ENCODE measurements at regions not wholly inside any gene's neighbourhood (a gene's known extent, or its start where the extent isn't known, plus 50 kb on each side); places are given as distances from the start of the nearest gene placed in this dataset.
"Not testable (repeated sequence)": the region's sequence is repeated elsewhere in the genome, so short reads cannot be mapped to it uniquely, and the experiment has no call there.

DNA sequence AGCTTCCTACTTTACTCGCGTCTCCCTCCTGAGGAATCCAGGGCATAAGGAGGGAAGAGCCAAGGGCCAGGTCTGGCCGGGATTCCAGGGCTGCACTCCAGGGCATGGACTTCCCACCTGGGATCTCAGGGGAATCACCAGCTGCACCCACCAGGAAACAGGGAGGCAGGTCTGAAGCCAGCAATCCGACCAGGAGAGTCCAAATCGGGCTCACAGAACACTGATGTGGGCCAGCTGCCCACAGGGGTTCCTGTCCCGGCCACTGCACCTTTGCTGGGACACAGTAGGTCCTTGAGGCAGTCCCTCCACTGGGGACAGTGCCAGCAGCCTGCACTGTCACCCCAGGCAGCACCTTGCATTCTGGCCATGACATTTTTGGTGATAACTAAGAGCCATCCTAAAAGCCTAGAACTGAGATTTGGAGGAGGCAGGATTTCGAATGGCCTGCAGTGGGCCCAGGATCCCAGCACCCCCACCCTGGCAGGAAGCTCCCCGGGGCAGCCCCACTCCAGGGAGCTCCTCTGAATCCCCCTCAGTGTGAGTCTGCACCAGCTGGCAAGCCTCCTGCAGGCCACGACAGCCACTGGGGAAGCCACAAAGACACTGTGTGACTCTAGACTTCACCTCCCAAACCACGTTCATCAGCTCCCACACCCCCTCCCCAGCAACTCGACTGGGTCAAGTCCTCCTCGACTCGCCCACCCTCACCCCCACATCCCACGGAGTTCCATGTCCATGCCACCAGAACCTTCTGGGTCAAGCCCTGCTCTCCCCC lies 71.5 kb upstream of the PPP2R2D start:
- no peak for DNase-seq (ENCODE audit: low read depth in 2 of 2)

DNA sequence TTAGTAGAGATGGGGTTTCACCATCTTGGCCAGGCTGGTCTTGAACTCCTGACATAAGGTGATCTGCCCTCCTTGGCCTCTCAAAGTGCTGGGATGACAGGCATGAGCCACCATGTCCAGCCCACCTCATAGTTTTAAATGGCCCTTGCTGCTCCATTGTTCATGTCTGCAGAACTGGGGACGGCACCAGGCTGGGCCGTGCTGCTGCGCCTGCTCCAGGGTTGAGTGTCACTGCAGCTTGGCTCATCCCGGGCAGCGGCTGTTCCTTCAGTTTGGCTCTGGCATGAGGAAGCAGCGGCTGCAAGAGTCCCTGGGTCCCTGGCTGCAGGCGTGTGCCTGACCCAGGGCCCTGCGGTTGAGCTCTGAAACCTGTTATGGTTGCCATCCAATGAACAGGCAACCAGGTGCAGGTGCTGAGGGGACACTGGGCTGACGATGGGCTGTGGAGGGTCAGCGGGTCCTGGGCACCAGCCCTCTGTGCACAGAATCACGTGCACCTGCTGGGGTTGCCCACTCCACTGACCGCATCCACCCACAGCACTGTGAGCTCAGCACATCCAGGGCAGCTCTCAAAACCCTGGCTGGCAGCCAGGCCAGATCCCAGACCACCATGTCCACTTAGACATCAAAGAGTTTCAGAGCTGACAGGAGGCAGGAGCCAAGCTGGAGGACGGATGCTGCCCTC lies 70.2 kb upstream of the PPP2R2D start:
- no peak for DNase-seq (ENCODE audit: low read depth in 2 of 2)

DNA sequence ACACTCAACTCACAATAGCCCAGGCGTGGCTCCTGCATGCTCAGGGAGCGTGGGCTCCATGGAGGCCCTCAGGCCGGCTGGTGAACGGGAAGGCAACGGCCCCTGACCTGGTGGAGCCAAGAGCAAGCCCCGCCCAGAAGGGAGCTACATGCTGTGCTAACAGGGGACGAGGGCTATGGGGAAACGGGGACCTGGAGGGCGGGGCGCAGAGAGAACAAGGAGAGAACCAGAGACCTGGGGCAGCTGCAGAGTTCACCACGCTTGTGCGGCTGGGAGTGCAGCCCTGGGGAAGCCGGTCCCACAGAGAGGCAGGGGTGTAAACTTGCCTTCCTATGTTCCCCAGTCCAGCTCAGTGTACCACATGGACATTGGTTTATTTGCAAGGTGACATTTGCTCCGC lies 69.2 kb upstream of the PPP2R2D start:
- DNase-seq (ENCODE audit: low read depth in 2 of 2), result no peak

DNA sequence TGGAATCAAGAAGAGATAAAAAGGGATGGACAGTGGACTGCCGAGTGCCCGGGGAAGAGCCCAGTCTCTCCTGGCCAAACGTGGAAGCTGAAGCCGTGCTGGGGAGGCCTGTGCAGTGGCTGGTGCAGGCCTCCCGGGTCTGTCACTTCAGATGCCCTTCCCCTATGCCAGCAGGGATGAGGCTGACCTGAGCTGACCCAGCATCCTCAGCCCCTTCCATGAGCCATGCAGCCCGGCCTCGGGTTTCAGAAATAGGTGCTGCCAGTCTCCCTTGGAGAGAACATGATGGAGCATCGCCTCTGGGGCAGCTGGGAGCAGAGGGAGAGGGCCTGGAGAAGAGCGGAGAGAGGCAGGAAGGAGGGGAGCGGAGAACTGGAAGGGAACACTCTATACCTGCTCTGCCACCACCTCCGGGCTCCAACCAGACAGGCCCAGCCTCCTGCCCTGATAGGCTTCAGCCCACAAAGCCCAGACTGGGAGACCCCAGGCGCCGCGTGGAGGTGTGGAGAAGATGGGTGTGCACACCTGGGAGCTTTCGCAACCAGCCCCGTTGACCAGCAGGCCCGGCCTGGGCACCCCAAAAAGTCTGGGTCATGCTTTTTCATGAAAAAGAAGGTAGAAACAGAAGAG lies 68.6 kb upstream of the PPP2R2D start:
- DNase-seq (ENCODE audit: low read depth in 2 of 2), result no peak

DNA sequence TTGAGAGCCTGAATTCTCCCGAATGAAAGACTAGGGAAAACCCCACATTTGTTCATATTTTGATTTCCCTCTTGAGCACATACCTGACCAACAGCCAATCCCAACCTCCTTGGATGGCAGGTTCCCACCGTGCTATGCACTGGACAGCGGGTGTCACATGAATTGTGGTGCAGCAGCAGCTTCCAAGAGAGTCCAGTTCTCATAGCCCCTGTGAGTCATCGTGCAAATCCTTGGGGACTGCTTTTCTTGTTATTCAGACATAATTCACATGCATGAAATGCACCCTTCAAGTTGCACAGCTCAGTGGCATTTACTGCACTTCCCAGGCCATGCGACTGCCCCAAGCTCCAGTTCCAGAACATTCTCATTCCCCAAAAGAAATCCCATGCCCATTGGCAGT lies 67.8 kb upstream of the PPP2R2D start:
- DNase-seq (ENCODE audit: low read depth in 2 of 2), result no peak

DNA sequence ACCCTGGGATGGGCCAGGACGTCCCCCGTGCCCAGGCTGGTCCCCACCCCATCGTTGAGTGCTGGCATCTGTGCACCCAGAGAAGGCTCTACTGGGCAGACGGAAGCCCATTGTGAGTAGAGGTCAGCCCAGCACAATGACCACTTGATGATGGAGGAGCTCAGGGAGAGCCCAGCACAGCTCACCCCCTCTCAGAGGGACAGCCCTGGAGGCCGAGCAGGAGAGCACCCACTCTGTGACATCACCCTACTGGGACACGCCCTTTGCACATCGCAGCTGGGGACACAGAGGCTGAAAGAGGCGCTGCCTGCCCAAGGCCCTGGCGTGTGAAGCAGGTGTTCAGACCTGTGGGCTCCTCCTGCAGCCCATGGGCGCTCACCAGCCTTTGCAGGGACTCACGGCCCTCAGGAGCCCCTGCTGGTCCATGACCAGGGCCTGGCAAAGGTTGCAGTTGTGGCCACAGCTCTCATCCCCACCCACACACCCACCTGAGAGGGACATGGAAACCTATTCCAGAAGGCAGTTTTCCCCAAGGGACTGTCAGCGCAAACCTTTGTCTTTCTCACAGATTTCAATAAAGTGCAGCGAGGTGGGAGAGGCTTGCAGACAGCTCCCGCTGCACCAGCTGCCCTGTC lies 67.2 kb upstream of the PPP2R2D start:
- DNase-seq (ENCODE audit: low read depth in 2 of 2), result no peak

DNA sequence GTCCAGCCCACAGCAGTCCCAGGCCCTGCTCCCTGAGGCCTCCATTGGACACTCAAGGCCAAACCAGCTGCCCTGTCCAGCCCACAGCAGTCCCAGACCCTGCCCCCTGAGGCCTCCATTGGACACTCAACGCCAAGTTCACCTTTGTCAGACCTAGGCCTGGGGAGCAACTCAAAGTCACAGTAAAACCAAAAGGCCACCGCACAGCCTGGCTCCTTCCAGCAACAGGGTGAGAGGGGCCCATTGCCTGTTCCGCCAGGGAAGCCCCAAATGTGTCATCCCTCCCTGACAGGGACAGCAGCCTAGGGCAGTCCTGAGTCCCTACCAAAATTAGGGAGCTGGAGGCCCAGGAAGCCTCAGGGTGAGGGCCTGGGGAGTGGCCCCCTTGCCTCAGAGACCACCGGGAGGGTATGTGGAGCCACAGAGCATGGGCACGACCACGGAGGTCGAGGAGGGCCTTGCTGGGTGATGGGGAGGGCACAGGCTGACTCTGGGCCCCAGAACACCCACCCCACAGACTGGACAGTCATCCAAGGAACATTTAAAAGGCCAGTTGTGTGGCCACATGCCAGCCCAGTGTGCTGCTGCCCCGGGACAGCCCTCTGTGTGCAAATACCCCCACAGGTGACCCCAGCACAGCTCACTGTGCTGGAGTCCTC lies 66.5 kb upstream of the PPP2R2D start:
- no peak for DNase-seq (ENCODE audit: low read depth in 2 of 2)

DNA sequence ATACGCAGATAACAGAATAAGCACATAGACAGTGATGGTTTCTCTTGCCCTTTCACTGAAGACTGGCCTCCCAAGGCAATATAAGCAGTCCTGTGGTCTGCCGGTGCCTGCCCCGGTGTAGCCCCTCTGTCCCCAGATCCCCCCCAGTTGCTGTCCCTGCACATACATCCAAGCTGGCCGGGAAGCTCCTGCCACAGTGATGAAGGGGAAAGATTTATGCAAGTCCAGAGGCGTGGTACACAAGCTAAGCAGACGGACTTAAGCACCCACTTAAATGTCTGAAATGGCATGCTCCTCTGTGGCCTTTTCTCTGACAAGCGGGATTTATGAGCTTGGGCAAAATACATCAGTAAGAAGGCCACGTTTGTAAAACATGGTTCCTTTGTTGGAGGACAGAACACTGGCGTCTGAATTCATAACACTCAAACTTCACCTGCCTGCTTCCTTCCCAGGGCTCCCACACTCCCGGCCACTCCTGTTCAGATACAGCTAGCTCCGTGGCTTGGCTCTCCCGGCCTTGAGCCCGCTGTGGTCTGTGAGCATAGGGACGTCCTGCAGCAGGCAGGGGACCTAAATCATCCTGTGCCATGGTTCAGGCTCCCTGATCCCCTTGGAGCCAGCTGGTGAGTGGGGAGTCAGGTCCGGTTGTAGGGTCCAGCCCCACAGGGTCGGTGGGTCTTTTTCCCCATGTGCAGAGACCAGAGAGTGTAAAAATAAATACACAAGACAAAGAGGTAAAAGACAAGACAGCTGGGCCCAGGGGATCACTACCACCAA lies 61.7 kb upstream of the PPP2R2D start:
- no peak for DNase-seq (ENCODE audit: low read depth in 2 of 2)

DNA sequence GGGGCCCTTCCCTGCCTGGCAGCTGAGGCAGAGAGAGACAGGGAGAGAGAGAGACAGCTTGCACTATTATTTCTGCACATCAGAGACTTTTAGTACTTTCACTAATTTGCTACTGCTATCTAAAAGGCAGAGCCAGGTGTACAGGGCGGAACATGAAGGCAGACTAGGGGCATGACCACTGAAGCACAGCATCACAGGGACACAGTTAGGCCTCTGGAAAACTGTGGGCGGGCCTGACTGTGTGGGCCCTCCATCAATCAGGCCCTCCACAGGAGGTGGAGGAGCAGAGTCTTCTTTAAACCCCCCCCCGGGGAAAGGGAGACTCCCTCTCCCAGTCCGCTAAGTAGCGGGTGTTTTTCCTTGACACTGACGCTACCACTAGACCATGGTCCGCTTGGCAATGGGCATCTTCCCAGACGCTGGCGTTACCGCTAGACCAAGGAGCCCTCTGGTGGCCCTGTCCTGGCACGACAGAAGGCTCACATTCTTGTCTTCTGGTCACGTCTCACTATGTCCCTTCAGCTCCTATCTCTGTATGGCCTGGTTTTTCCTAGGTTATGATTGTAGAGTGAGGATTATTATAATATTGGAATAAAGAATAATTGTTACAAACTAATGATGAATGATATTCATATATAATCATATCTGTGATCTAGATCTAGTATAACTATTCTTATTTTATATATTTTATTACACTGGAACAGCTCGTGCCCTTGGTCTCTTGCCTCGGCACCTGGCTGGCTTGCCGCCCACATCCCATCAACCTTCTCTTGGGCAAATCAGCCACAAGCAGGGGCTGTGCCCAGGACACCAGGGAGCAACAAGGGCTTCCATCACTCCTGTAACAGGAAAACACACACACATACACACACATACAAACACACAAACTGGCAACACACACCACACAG lies 60.7 kb upstream of the PPP2R2D start:
- DNase-seq (ENCODE audit: low read depth in 2 of 2), result not testable (repeated sequence)

DNA sequence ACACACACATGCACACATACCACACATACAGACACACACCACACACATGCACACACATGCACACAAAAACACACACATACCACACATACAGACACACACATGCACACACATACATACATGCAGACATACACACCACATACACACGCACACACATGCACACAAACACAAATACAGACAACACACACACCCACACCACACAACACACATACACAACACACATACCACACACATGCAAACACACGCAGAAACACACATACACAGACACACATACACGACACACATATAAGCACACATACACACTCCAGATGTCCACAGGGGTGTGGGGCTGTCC lies 60.1 kb upstream of the PPP2R2D start:
- no peak for DNase-seq (ENCODE audit: low read depth in 2 of 2)

DNA sequence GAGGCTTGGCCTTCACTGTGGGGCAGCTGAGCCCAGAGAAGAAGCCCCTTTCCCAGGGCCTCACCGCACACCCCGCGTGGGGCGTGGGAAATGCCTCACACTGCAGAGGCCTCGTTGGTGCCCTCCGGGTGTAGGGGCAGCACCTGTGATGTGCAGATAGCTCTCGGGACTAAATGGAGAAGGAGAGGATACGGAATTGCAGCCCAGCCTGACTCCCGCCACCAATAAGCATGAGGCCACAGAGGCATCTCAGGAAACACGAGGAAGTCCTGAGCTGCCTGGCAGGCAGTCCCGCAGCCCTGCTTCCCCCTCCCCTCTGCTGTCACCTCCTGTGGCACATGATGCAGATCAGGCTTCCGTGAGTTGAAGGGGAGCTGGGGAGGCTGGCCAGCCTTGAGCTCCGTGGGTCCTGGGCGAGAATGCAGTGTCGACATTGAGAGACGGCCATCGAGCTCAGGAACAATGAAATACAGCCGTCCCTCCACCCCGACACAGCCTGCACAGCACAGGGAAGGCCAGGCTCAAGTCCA lies 59.6 kb upstream of the PPP2R2D start:
- no peak for DNase-seq (ENCODE audit: low read depth in 2 of 2)

DNA sequence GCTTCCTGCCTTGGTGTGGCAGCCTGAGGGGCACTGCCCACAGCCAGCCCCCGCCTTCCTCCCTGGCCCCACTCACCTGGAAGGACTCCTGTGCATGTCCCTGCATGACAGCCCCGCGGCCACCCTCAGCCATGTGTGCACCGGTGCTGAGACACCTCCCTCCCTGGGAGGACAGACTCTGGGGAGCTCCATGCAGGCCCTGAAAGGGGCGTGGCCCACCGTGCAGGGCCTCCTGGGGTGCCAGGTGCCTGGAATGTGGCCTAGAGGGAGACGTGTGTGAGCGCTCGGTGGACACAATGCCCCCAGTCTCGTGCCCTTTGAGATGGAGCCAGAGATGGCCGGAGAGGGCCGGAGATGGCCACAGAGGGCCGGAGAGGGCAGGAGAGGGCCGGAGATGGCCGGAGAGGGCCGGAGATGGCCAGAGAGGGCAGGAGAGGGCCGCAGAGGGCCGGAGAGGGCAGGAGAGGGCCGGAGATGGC lies 59.1 kb upstream of the PPP2R2D start:
- DNase-seq (ENCODE audit: low read depth in 2 of 2), result no peak

DNA sequence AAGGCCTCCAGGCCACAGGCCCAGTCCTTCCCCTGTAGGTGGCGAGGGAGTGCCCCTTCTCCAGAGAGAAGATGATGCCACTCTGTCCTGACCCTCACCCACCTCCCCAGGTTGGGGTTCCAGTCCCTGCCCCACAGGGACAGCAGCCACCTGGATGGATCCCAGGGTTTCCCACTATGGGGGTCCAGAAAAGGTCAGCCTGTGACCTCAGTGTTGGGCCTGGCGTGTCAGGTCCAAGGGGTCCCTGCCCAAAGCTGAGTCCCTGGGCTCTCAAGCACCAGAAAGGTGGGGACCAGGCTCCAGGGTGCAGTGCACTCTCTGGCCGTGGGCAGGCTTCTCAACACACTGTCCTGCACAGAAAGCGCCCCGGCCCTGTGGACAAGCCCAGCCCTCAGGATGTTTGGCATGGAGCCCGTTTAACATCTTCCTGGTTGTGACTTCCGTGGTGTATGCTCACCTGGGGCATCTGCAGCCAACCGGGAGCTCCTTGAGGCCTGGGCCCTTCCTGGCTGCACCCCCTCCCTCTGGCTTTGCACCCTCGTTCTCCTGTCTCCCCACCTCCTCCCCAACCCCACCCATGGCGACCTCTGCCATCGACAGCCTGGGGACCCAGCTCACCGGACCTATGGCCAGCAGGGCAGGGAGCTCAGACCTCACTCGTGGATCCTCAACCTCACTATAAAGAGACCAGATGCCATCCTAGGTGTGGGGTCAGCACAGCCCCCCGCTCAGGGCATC lies 58.3 kb upstream of the PPP2R2D start:
- DNase-seq (ENCODE audit: low read depth in 2 of 2), result no peak

DNA sequence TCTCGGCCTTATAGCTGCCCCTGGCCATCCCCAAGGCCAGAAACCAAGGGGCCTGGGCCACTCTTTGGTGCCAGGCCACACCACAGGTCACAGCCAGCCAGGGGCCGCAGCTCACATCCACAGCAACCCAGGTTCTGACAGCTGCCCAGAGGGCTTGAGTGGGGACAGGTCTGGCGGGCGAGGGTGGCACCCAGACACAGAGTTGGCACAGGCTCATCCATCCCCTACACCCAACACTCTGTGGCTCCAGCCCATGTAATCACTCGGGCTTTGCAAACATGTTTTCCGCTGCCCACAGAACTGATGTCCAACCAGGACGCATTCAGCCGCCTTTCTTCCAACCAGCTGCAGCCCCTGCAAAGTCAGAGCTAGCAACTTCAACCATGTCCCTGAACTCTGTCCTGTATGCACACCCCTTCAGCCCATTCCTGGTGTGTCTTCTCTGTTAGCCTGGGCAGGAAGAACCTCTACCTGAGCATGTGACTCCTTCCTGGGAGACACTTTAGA lies 57.7 kb upstream of the PPP2R2D start:
- DNase-seq (ENCODE audit: low read depth in 2 of 2), result no peak

DNA sequence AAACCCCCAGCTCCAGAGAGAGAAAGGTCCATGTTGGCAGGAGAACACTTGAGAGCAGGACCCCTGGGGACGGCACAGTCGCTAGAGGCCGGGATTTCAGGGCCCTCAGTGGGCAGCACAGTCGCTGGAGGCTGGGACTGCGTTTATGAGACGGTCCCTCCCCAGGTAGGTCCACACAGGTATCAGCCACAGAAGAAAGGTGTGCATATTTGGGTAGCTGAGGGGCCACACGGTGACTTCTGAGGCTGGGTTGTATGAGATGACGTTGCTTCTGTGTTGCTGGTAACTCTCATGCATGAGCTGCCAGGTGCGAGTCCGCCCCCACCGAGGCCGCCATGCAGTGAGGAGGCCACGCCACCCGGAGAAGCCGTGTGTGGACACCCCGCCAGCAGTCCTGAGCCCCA lies 56.9 kb upstream of the PPP2R2D start:
- no peak for DNase-seq (ENCODE audit: low read depth in 2 of 2)

DNA sequence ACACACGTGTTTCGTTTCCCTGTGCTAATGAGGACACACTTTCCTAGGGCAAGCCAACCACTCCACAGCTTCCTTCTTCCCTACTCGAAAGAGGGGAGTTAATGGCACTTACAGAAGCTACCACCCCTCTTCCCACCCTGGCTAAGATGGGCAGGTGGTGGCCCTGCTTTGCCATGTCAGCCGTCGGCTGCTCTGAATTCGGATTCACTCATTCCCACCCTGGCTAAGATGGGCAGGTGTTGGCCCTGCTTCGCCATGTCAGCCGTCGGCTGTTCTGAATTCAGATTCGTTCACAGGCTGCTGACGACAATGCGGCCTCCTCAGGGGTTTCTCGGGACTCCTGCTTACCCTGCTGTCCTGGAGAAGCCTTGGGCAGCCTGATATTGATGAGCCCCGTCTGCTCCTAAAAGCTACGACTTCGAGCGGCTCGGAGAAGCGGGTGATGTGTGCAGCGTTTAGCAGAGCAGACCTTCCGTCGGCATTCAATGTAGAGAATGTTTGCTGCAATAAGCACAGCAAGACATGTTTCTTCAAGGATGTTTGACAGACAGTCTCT lies 56.2 kb upstream of the PPP2R2D start:
- DNase-seq (ENCODE audit: low read depth in 2 of 2), result no peak

DNA sequence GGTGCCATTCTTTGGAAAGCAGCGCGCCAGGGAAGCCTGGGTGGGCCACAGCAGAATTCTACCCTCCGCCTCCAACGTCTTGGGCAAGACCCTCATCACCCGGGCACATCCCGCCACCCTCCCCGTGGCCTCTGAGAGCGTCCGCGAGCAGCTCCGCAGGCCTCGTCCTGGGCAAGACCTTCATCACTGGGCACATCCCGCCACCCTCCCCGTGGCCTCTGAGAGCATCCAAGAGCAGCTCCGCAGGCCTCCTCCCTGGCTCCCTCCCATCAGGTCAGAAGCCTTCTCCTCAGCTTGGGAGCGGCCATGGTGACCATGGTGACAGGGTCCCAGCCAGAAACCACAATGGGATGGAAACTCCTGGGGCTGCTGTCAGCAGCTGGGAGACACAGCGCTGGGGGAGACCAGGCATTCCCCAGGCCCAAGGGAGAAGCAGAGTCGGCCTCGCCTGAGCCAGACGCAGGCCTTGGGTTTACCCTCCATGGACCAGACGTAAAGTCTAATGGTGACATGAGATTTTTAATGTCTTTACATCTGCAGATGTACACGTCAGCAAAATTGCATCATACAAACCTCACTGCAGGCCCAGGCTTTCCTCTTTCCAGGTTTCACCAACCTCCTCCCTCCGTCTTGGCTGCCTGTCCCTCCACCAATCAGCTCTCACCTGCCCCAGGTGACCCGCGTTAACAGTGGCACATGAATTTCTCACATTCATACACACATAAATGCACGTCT lies 55.1 kb upstream of the PPP2R2D start:
- no peak for DNase-seq (ENCODE audit: low read depth in 2 of 2)
